Neuronal stem cell (in vitro differentiated cells): ENCODE measurements at regions not wholly inside any gene's neighbourhood (a gene's known extent, or its start where the extent isn't known, plus 50 kb on each side); places are given as distances from the start of the nearest gene placed in this dataset.

Experiments
- DNase-seq: peaks from one replicate; pipeline ENCODE4 v3.0.0-alpha.2; 2013; ENCODE audit warnings: low spot score
- H2AFZ ChIP-seq: one replicate; pipeline ENCODE4 v1.6.1; 2013; ENCODE audit warnings: mild to moderate bottlenecking, low read length, inconsistent platforms
- H2AK5ac ChIP-seq: 2 replicates; pipeline ENCODE4 v1.6.1; 2013; ENCODE audit warnings: low read depth, mild to moderate bottlenecking, inconsistent platforms, low read length, moderate library complexity, mixed read lengths
- H2BK120ac ChIP-seq: 2 replicates; pipeline ENCODE4 v1.6.1; 2013; ENCODE audit warnings: low read depth, mild to moderate bottlenecking, inconsistent platforms, low read length, moderate library complexity, mixed read lengths
- H2BK12ac ChIP-seq: one replicate; pipeline ENCODE4 v1.6.1; 2013; ENCODE audit warnings: low read length, inconsistent platforms
- H2BK15ac ChIP-seq: 2 replicates; pipeline ENCODE4 v1.6.1; 2013; ENCODE audit warnings: mild to moderate bottlenecking, low read length, inconsistent platforms, mixed read lengths
- H2BK5ac ChIP-seq: one replicate; pipeline ENCODE4 v1.6.1; 2013; ENCODE audit warnings: inconsistent platforms, mild to moderate bottlenecking, low read length, moderate library complexity
- H3K14ac ChIP-seq: one replicate; pipeline ENCODE4 v1.6.1; 2013; ENCODE audit warnings: low read length, inconsistent platforms
- H3K18ac ChIP-seq: 2 replicates; pipeline ENCODE4 v1.6.1; 2013; ENCODE audit warnings: low read length, inconsistent platforms
- H3K23ac ChIP-seq: 2 replicates; pipeline ENCODE4 v1.6.1; 2013; ENCODE audit warnings: low read depth, mild to moderate bottlenecking, mixed read lengths, low read length, inconsistent platforms; ENCODE audit not compliant: poor library complexity
- H3K27ac ChIP-seq: replicated peaks from 3 replicates; pipeline ENCODE4 v1.5.1; 2013; ENCODE audit warnings: low read length, inconsistent platforms
- H3K27me3 ChIP-seq, 3 experiments: 2 replicates each; pipeline ENCODE4 v1.6.1; 2013; ENCODE audit warnings: low read length in 3 of 3, mild to moderate bottlenecking in 2 of 3, inconsistent platforms in 1 of 3, low read depth in 1 of 3, mixed read lengths in 1 of 3, moderate library complexity in 1 of 3; ENCODE audit not compliant: control insufficient read depth in 3 of 3, insufficient read depth in 3 of 3
- H3K36me3 ChIP-seq, 2 donors: replicated peaks in 1 of 2; 2 replicates each; pipeline ENCODE4 v1.6.1; 2013; ENCODE audit warnings: low read length in 2 of 2; ENCODE audit not compliant: control insufficient read depth in 2 of 2, insufficient read depth in 2 of 2
- H3K4ac ChIP-seq: 2 replicates; pipeline ENCODE4 v1.6.1; 2013; ENCODE audit warnings: inconsistent platforms, mild to moderate bottlenecking, low read length, moderate library complexity
- H3K4me1 ChIP-seq, 2 donors: 1 replicate in 1 of 2; 2 replicates in 1 of 2; pipeline ENCODE4 v1.6.1; 2013; ENCODE audit warnings: low read length in 2 of 2, low read depth in 1 of 2; ENCODE audit not compliant: control insufficient read depth in 2 of 2, insufficient read depth in 1 of 2
- H3K4me2 ChIP-seq: one replicate; pipeline ENCODE4 v1.6.1; 2013; ENCODE audit warnings: mild to moderate bottlenecking, low read length, inconsistent platforms; ENCODE audit not compliant: insufficient read depth, poor library complexity, severe bottlenecking
- H3K4me3 ChIP-seq, 2 donors: 2 replicates each; pipeline ENCODE4 v1.5.1; 2013; ENCODE audit warnings: low read length in 2 of 2, mild to moderate bottlenecking in 2 of 2, inconsistent platforms in 1 of 2, moderate library complexity in 1 of 2
- H3K79me1 ChIP-seq: one replicate; pipeline ENCODE4 v1.6.1; 2013; ENCODE audit warnings: low read depth, mild to moderate bottlenecking, inconsistent platforms, low read length, moderate library complexity
- H3K9ac ChIP-seq: one replicate; pipeline ENCODE4 v1.6.1; 2013; ENCODE audit warnings: mild to moderate bottlenecking, low read depth, low read length, inconsistent platforms; ENCODE audit not compliant: poor library complexity
- H3K9me3 ChIP-seq, 2 donors: replicated peaks in 1 of 2; 2 replicates each; pipeline versions ENCODE3 to v1.6.1; 2013; ENCODE audit warnings: low read length in 2 of 2, mild to moderate bottlenecking in 2 of 2, inconsistent platforms in 1 of 2, low read depth in 1 of 2, mixed read lengths in 1 of 2, moderate library complexity in 1 of 2; ENCODE audit not compliant: control insufficient read depth in 2 of 2, insufficient read depth in 1 of 2
- H4K8ac ChIP-seq: one replicate; pipeline ENCODE4 v1.6.1; 2013; ENCODE audit warnings: low read depth, mild to moderate bottlenecking, inconsistent platforms, low read length, moderate library complexity
- H4K91ac ChIP-seq: one replicate; pipeline ENCODE4 v1.6.1; 2013; ENCODE audit warnings: low read length, low read depth, mild to moderate bottlenecking, inconsistent platforms; ENCODE audit not compliant: poor library complexity
- WGBS, 2 donors: extraction: QIAGEN DNeasy Blood & Tissue Kit; methylation state at CpG; one replicate each; pipeline ENCODE4 v1.1.7; 2013; ENCODE audit warnings: missing lambda C conversion rate in 2 of 2, mixed read lengths in 1 of 2; ENCODE audit not compliant: insufficient read length in 2 of 2, insufficient replicate concordance in 1 of 2; ENCODE audit errors: extremely low coverage in 2 of 2; 5-methylcytosine and 5-hydroxymethylcytosine counted together

DNA sequence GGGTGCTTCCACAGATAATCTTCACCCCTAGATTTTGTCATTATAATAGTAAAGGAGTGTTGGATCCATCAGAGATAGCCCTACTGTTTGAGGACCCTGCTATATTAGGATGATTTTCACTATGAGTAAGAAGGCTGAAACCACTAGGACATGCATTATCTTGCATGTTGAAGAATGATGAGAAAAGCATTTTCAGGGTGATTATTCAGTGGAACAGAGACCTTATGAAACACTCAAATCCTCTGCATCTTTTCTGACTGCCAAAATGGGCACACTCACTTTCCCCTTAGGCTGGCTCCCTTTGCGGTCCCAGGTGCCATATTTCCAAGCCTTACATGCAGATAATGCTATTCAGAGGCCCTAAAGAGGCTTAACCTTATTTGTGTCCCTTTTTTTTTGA lies 296.9 kb downstream of the RND3 start:
- H3K9me3 ChIP-seq, result peaks cover 0 to 4% of the 10 kb centered on the region in 2 donors
- no peak overlapping the region for H2AK5ac ChIP-seq
- no peaks in the 10 kb centered on the region for H3K79me1 ChIP-seq
- H4K91ac ChIP-seq, result no peak overlapping the region
- no peaks in the 10 kb centered on the region for H3K36me3 ChIP-seq
- no peak overlapping the region for H3K4me3 ChIP-seq
- peaks cover 0 to 3% of the 10 kb centered on the region in 2 donors for H3K4me1 ChIP-seq
- H3K27me3 ChIP-seq, result no peaks in the 10 kb centered on the region
- H3K4ac ChIP-seq, result no peak overlapping the region
- no peak overlapping the region for H2BK12ac ChIP-seq
- no peak for DNase-seq
- H2BK5ac ChIP-seq, result no peak overlapping the region
- H2AFZ ChIP-seq, result no peak overlapping the region
- H3K14ac ChIP-seq, result no peak overlapping the region
- H3K9ac ChIP-seq, result no peak overlapping the region
- H3K23ac ChIP-seq, result no peak overlapping the region
- no peak overlapping the region for H2BK15ac ChIP-seq
- no peak overlapping the region for H2BK120ac ChIP-seq
- no peak overlapping the region for H3K27ac ChIP-seq
- H3K18ac ChIP-seq, result no peak overlapping the region
- no CpG with 5 or more reads among the region's 1 CpG for WGBS, 2 donors
- H3K4me2 ChIP-seq, result no peak overlapping the region
- H4K8ac ChIP-seq, result no peak overlapping the region

DNA sequence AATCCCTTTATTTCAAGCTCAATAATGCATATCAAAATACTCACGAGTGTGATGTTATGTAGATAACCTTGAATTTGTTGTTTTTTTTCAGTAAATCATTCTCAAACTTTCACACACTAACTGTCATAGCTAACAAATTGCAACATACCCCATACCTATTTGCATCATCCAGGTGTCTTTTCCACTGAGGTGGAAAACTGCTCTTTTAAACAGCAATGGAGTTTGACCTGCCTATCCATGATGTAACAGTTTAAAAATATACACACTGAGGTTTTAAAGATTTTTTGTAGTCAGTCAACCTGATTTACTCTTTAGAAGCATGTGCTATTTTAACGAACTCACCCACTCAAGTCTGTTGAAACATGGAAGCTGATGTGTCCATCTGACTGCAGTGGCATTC lies 298.7 kb downstream of the RND3 start:
- Histone ChIP-seq H3K4ac (no peak overlapping the region), H2BK120ac (no peak overlapping the region), H3K18ac (no peak overlapping the region), H2BK12ac (no peak overlapping the region), H3K4me1 (peaks cover 0 to 3% of the 10 kb centered on the region in 2 donors), H3K27me3 (no peaks in the 10 kb centered on the region), H2BK5ac (no peak overlapping the region), H3K27ac (no peak overlapping the region), H2AFZ (no peak overlapping the region), H4K8ac (no peak overlapping the region), H3K9me3 (peaks cover 0 to 4% of the 10 kb centered on the region in 2 donors), H3K36me3 (no peaks in the 10 kb centered on the region), H3K4me3 (no peak overlapping the region), H3K9ac (no peak overlapping the region), H3K4me2 (no peak overlapping the region), H3K79me1 (no peaks in the 10 kb centered on the region), H2BK15ac (no peak overlapping the region), H3K23ac (no peak overlapping the region), H2AK5ac (no peak overlapping the region), H4K91ac (no peak overlapping the region), H3K14ac (no peak overlapping the region)
- no CpG with 5 or more reads among the region's 2 CpGs for WGBS, 2 donors
- no peak for DNase-seq

- no peak overlapping the region for H3K4me2 ChIP-seq
- H3K36me3 ChIP-seq, result no peaks in the 10 kb centered on the region
- no peak overlapping the region for H4K8ac ChIP-seq
- H3K18ac ChIP-seq, result no peak overlapping the region
- H2BK15ac ChIP-seq, result no peak overlapping the region
- H3K9me3 ChIP-seq, result peaks cover 0 to 4% of the 10 kb centered on the region in 2 donors
- no peak overlapping the region for H3K9ac ChIP-seq
- H3K27ac ChIP-seq, result no peak overlapping the region
- no peak overlapping the region for H4K91ac ChIP-seq
- no peak overlapping the region for H3K23ac ChIP-seq
- no peak overlapping the region for H2BK12ac ChIP-seq
- H3K14ac ChIP-seq, result no peak overlapping the region
- no peaks in the 10 kb centered on the region for H3K79me1 ChIP-seq
- no peak overlapping the region for H2BK5ac ChIP-seq
- DNase-seq, result no peak
- no peak overlapping the region for H2AFZ ChIP-seq
- H3K27me3 ChIP-seq, result no peaks in the 10 kb centered on the region
- no peak overlapping the region for H3K4me3 ChIP-seq
- H3K4ac ChIP-seq, result no peak overlapping the region
- H2BK120ac ChIP-seq, result no peak overlapping the region
- no peak overlapping the region for H2AK5ac ChIP-seq
- WGBS, 2 donors, result no CpG with 5 or more reads among the region's 4 CpGs
- peaks cover 0 to 3% of the 10 kb centered on the region in 2 donors for H3K4me1 ChIP-seq
Observed at GRCh38 chr2:150188177-150188576, 299.3 kb downstream of the RND3 start.

DNA sequence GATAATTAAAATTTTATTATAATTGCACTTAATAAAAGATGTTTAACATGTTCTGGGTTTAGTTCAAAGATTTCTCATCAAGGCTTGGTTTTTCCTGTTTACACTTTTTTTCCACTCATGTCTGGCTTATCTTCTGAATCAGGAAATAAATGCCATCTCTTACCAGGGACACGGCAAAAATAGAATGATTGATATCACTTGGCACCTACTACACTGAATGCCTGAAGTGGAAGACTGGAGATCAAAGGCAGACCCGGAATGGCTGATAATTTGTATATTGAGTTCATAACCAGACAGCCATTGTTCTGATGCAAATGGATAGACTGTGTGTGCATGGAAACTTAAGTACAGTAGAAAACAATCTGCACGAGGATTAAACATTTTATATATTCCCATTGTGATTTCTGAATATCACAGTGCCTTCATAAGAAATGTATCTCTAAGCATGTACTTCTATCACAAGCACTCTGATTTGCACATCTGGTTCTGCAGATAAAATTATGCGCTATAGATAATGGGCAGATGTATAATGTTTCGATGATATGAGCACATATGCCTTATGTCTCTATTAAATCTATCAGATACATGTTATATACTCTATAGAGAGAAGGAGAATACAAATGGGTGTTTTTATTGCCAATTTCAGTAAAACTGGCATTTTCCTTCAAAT lies 304.8 kb downstream of the RND3 start:
- no peak overlapping the region for H3K4ac ChIP-seq
- H4K8ac ChIP-seq, result no peak overlapping the region
- no peak overlapping the region for H3K27ac ChIP-seq
- peaks cover 0 to 1% of the 10 kb centered on the region in 2 donors for H3K9me3 ChIP-seq
- H3K4me1 ChIP-seq, result no peaks in the 10 kb centered on the region
- WGBS, 2 donors, result no CpG with 5 or more reads among the region's 5 CpGs
- no peak overlapping the region for H3K14ac ChIP-seq
- no peak overlapping the region for H2BK15ac ChIP-seq
- no peak overlapping the region for H2AFZ ChIP-seq
- no peaks in the 10 kb centered on the region for H3K79me1 ChIP-seq
- H3K4me3 ChIP-seq, result no peak overlapping the region
- no peak overlapping the region for H3K18ac ChIP-seq
- H2BK120ac ChIP-seq, result no peak overlapping the region
- H3K23ac ChIP-seq, result no peak overlapping the region
- H2BK12ac ChIP-seq, result no peak overlapping the region
- no peaks in the 10 kb centered on the region for H3K27me3 ChIP-seq
- no peak for DNase-seq
- H3K4me2 ChIP-seq, result no peak overlapping the region
- no peak overlapping the region for H4K91ac ChIP-seq
- no peak overlapping the region for H2BK5ac ChIP-seq
- H3K9ac ChIP-seq, result no peak overlapping the region
- no peaks in the 10 kb centered on the region for H3K36me3 ChIP-seq
- H2AK5ac ChIP-seq, result no peak overlapping the region
